Lower lobe of right lung (tissue), 2 donors: ENCODE measurements at regions not wholly inside any gene's neighbourhood (a gene's known extent, or its start where the extent isn't known, plus 50 kb on each side); places are given as distances from the start of the nearest gene placed in this dataset.

Experiments
- ATAC-seq, 2 donors: fragments of 200-7000 bp; cut with Tn5 transposase; one replicate each; pipeline ENCODE4 v1.9.1; 2020 to 2022; ENCODE audit warnings: mild to moderate bottlenecking in 2 of 2, moderate library complexity in 2 of 2
- DNase-seq: peaks from one replicate; pipeline ENCODE4 v3.0.0-alpha.2; 2020
- H3K27ac ChIP-seq: fragments of 200-600 bp; one replicate; pipeline ENCODE4 v1.8.0; 2022
- H3K27me3 ChIP-seq: fragments of 200-600 bp; one replicate; pipeline ENCODE4 v1.8.0; 2022; ENCODE audit warnings: low read depth
- H3K36me3 ChIP-seq: fragments of 200-600 bp; one replicate; pipeline ENCODE4 v1.8.0; 2022; ENCODE audit warnings: mild to moderate bottlenecking
- H3K4me1 ChIP-seq: fragments of 200-600 bp; one replicate; pipeline ENCODE4 v1.8.0; 2022
- H3K4me3 ChIP-seq: fragments of 200-600 bp; one replicate; pipeline ENCODE4 v1.8.0; 2022; ENCODE audit warnings: mild to moderate bottlenecking
- H3K9me3 ChIP-seq: fragments of 200-600 bp; one replicate; pipeline ENCODE4 v1.8.0; 2022
- intact Hi-C: fragments of 100-400 bp; cut with DNase I; formaldehyde crosslinking; loops from one replicate; pipeline ENCODE4 v1.11.0; 2022
- TF ChIP-seq, protein P1 (sequence below): fragments of 200-600 bp; IDR thresholded peaks from one replicate; pipeline ENCODE4 v1.8.0; 2022; ENCODE audit warnings: antibody characterized with exemption, mild to moderate bottlenecking
- donor health status: DM: no; HTN: yes; CAD: no; lungs with severe emphysema.

- intact Hi-C loops, result no loop called here
- no peak for ATAC-seq
- Histone ChIP-seq H3K4me1 (no peaks in the 10 kb centered on the region), H3K4me3 (no peak overlapping the region), H3K36me3 (no peaks in the 10 kb centered on the region), H3K27ac (no peak overlapping the region), H3K9me3 (no peaks in the 10 kb centered on the region), H3K27me3 (no peaks in the 10 kb centered on the region)
- no peak for DNase-seq
- TF ChIP-seq, protein P1, sequence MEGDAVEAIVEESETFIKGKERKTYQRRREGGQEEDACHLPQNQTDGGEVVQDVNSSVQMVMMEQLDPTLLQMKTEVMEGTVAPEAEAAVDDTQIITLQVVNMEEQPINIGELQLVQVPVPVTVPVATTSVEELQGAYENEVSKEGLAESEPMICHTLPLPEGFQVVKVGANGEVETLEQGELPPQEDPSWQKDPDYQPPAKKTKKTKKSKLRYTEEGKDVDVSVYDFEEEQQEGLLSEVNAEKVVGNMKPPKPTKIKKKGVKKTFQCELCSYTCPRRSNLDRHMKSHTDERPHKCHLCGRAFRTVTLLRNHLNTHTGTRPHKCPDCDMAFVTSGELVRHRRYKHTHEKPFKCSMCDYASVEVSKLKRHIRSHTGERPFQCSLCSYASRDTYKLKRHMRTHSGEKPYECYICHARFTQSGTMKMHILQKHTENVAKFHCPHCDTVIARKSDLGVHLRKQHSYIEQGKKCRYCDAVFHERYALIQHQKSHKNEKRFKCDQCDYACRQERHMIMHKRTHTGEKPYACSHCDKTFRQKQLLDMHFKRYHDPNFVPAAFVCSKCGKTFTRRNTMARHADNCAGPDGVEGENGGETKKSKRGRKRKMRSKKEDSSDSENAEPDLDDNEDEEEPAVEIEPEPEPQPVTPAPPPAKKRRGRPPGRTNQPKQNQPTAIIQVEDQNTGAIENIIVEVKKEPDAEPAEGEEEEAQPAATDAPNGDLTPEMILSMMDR, result no peak
Measured at GRCh38 chr1:81118550-81118949, 682.2 kb upstream of the ADGRL2 start.

GRCh38 chr1:81115422-81115821 lies 685.3 kb upstream of the ADGRL2 start:
- Histone ChIP-seq H3K27ac (no peak overlapping the region), H3K27me3 (no peaks in the 10 kb centered on the region), H3K4me3 (no peak overlapping the region), H3K4me1 (no peaks in the 10 kb centered on the region), H3K36me3 (no peaks in the 10 kb centered on the region), H3K9me3 (no peaks in the 10 kb centered on the region)
- TF ChIP-seq, protein P1, result no peak
- DNase-seq (no peak), ATAC-seq (no peak)
- intact Hi-C loops, result no loop called here

GRCh38 chr1:81114191-81114590 lies 686.5 kb upstream of the ADGRL2 start:
- intact Hi-C loops, result no loop called here
- TF ChIP-seq, protein P1, result no peak
- no peaks in the 10 kb centered on the region for H3K9me3 ChIP-seq

DNA sequence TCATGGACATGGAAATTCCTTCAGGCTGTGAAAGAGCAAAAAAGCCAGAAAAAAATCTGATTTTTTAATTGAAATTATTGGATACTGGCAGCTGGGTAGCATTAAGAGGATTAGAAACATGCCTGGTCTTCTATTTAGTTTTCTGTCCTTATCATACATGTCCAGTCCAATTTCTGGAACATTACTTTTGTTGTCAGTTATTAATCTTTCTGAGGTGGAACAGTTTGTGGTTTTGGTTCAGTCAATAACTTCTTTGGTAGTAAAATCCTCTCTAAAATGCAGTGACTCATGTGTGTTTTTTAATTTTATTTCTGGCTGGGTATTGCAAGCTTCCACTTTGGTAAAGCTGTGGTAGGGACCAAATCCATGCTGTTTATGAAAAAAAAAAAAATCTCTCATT lies 687.0 kb upstream of the ADGRL2 start:
- intact Hi-C loops, result no loop called here
- H3K27me3 ChIP-seq, result no peaks in the 10 kb centered on the region
- H3K36me3 ChIP-seq, result no peaks in the 10 kb centered on the region
- DNase-seq, result no peak
- H3K4me1 ChIP-seq, result no peaks in the 10 kb centered on the region
- no peak overlapping the region for H3K27ac ChIP-seq
- no peaks in the 10 kb centered on the region for H3K9me3 ChIP-seq
- TF ChIP-seq, protein P1, result no peak
- no peak for ATAC-seq
- no peak overlapping the region for H3K4me3 ChIP-seq

More at GRCh38 chr1:81114191-81114590, 686.5 kb upstream of the ADGRL2 start:
- no peaks in the 10 kb centered on the region for H3K27me3 ChIP-seq
- no peak overlapping the region for H3K27ac ChIP-seq
- H3K4me1 ChIP-seq, result no peaks in the 10 kb centered on the region
- no peak for DNase-seq
- no peaks in the 10 kb centered on the region for H3K36me3 ChIP-seq
- no peak for ATAC-seq
- no peak overlapping the region for H3K4me3 ChIP-seq

DNA sequence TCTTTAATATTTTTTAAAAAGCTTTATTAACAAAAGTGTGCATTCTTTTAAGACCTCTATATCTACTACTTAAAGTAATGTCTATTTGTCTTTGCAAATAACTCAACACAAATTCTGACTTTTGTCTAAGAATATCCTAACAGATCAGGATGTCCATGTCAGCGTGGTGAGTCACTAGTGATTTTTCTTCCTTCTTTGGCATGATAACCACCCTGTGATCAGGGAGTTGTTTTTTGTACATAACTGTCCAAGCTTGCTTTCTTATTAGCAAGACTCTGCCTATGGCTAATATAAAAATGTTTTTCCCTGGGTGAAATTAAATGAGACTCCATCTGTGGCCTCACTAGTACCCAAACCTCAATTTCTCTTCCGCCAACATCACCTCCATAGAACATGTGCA lies 688.9 kb upstream of the ADGRL2 start:
- Histone ChIP-seq H3K4me1 (no peaks in the 10 kb centered on the region), H3K4me3 (no peak overlapping the region), H3K27ac (no peak overlapping the region), H3K9me3 (no peaks in the 10 kb centered on the region), H3K27me3 (no peaks in the 10 kb centered on the region), H3K36me3 (no peaks in the 10 kb centered on the region)
- TF ChIP-seq, protein P1, result no peak
- DNase-seq, result no peak
- intact Hi-C loops, result no loop called here
- no peak for ATAC-seq

GRCh38 chr1:81109038-81109437 lies 691.7 kb upstream of the ADGRL2 start:
- DNase-seq (no peak), ATAC-seq (no peak)
- H3K4me3 ChIP-seq, result no peak overlapping the region
- intact Hi-C loops, result no loop called here
- H3K9me3 ChIP-seq, result no peaks in the 10 kb centered on the region
- H3K27me3 ChIP-seq, result no peaks in the 10 kb centered on the region
- no peak overlapping the region for H3K27ac ChIP-seq
- TF ChIP-seq, protein P1, result no peak
- H3K36me3 ChIP-seq, result no peaks in the 10 kb centered on the region
- H3K4me1 ChIP-seq, result no peaks in the 10 kb centered on the region
